ENCODE measurements at regions not wholly inside any gene's neighbourhood (a gene's known extent, or its start where the extent isn't known, plus 50 kb on each side); places are given as distances from the start of the nearest gene placed in this dataset.
A peak's percentile ranks its signal among the peaks of the same experiment; 100 is the strongest.

- Histone ChIP-seq H3K4me1 (ENCODE audit: control insufficient read depth in 2 of 2, insufficient read depth in 2 of 2, low read length in 1 of 2) (no peaks in the 10 kb centered on the region), H3K36me3 (ENCODE audit: control insufficient read depth in 2 of 2, insufficient read depth in 2 of 2, low read length in 1 of 2) (no peaks in the 10 kb centered on the region), H3K27me3 (ENCODE audit: control insufficient read depth in 1 of 2, insufficient read depth in 2 of 2, low read length in 2 of 2) (no peaks in the 10 kb centered on the region), H3K4me3 (ENCODE audit: low read depth in 1 of 2, low read length in 2 of 2) (peak overlapping the region in 1 of 2 donors; percentile 12), H3K9me3 (ENCODE audit: control insufficient read depth in 2 of 2, insufficient read depth in 1 of 2, low read depth in 1 of 2, low read length in 1 of 2) (no peaks in the 10 kb centered on the region), H3K27ac (ENCODE audit: low read depth in 2 of 2, low read length in 1 of 2) (no peak overlapping the region)
- 6 to 9% methylated on average over 4 of the region's 4 CpGs for WGBS, 2 donors
Observed at GRCh38 chr4:20418861-20419451, 167.3 kb downstream of the SLIT2 start.

- Histone ChIP-seq H3K9me3 (ENCODE audit: control insufficient read depth in 2 of 2, insufficient read depth in 1 of 2, low read depth in 1 of 2, low read length in 1 of 2) (no peaks in the 10 kb centered on the region), H3K27ac (ENCODE audit: low read depth in 2 of 2, low read length in 1 of 2) (no peak overlapping the region), H3K36me3 (ENCODE audit: control insufficient read depth in 2 of 2, insufficient read depth in 2 of 2, low read length in 1 of 2) (no peaks in the 10 kb centered on the region), H3K4me1 (ENCODE audit: control insufficient read depth in 2 of 2, insufficient read depth in 2 of 2, low read length in 1 of 2) (no peaks in the 10 kb centered on the region), H3K27me3 (ENCODE audit: control insufficient read depth in 1 of 2, insufficient read depth in 2 of 2, low read length in 2 of 2) (no peaks in the 10 kb centered on the region), H3K4me3 (ENCODE audit: low read depth in 1 of 2, low read length in 2 of 2) (no peak overlapping the region)
- WGBS, 2 donors: 71 to 76% methylated on average over 3 of the region's 3 CpGs
Observed at GRCh38 chr4:20420916-20421602, 169.4 kb downstream of the SLIT2 start.

GRCh38 chr4:20421603-20421985 lies 169.9 kb downstream of the SLIT2 start:
- H3K4me1 ChIP-seq (ENCODE audit: control insufficient read depth in 2 of 2, insufficient read depth in 2 of 2, low read length in 1 of 2): no peaks in the 10 kb centered on the region
- WGBS, 2 donors: 81 to 85% methylated on average over 3 of the region's 3 CpGs

GRCh38 chr4:20422398-20422797 lies 170.7 kb downstream of the SLIT2 start:
- H3K27me3 ChIP-seq (ENCODE audit: control insufficient read depth in 1 of 2, insufficient read depth in 2 of 2, low read length in 2 of 2): no peaks in the 10 kb centered on the region
- 34 to 42% methylated on average over 2 of the region's 2 CpGs for WGBS, 2 donors
- no peaks in the 10 kb centered on the region for H3K4me1 ChIP-seq (ENCODE audit: control insufficient read depth in 2 of 2, insufficient read depth in 2 of 2, low read length in 1 of 2)

More at GRCh38 chr4:20421603-20421985, 169.9 kb downstream of the SLIT2 start:
- Histone ChIP-seq H3K4me3 (ENCODE audit: low read depth in 1 of 2, low read length in 2 of 2) (no peak overlapping the region), H3K36me3 (ENCODE audit: control insufficient read depth in 2 of 2, insufficient read depth in 2 of 2, low read length in 1 of 2) (no peaks in the 10 kb centered on the region), H3K27ac (ENCODE audit: low read depth in 2 of 2, low read length in 1 of 2) (no peak overlapping the region), H3K9me3 (ENCODE audit: control insufficient read depth in 2 of 2, insufficient read depth in 1 of 2, low read depth in 1 of 2, low read length in 1 of 2) (no peaks in the 10 kb centered on the region), H3K27me3 (ENCODE audit: control insufficient read depth in 1 of 2, insufficient read depth in 2 of 2, low read length in 2 of 2) (no peaks in the 10 kb centered on the region)

GRCh38 chr4:20423420-20423819 lies 171.7 kb downstream of the SLIT2 start:
- Histone ChIP-seq H3K4me3 (ENCODE audit: low read depth in 1 of 2, low read length in 2 of 2) (no peak overlapping the region), H3K27ac (ENCODE audit: low read depth in 2 of 2, low read length in 1 of 2) (no peak overlapping the region), H3K27me3 (ENCODE audit: control insufficient read depth in 1 of 2, insufficient read depth in 2 of 2, low read length in 2 of 2) (no peaks in the 10 kb centered on the region), H3K36me3 (ENCODE audit: control insufficient read depth in 2 of 2, insufficient read depth in 2 of 2, low read length in 1 of 2) (no peaks in the 10 kb centered on the region), H3K4me1 (ENCODE audit: control insufficient read depth in 2 of 2, insufficient read depth in 2 of 2, low read length in 1 of 2) (no peaks in the 10 kb centered on the region), H3K9me3 (ENCODE audit: control insufficient read depth in 2 of 2, insufficient read depth in 1 of 2, low read depth in 1 of 2, low read length in 1 of 2) (no peaks in the 10 kb centered on the region)
- WGBS, 2 donors: 91% methylated on average over 3 of the region's 3 CpGs

More at GRCh38 chr4:20422398-20422797, 170.7 kb downstream of the SLIT2 start:
- no peaks in the 10 kb centered on the region for H3K36me3 ChIP-seq (ENCODE audit: control insufficient read depth in 2 of 2, insufficient read depth in 2 of 2, low read length in 1 of 2)
- no peak overlapping the region for H3K27ac ChIP-seq (ENCODE audit: low read depth in 2 of 2, low read length in 1 of 2)
- no peak overlapping the region for H3K4me3 ChIP-seq (ENCODE audit: low read depth in 1 of 2, low read length in 2 of 2)
- no peaks in the 10 kb centered on the region for H3K9me3 ChIP-seq (ENCODE audit: control insufficient read depth in 2 of 2, insufficient read depth in 1 of 2, low read depth in 1 of 2, low read length in 1 of 2)

GRCh38 chr4:20426028-20426427 lies 174.3 kb downstream of the SLIT2 start:
- no peaks in the 10 kb centered on the region for H3K36me3 ChIP-seq (ENCODE audit: control insufficient read depth in 2 of 2, insufficient read depth in 2 of 2, low read length in 1 of 2)
- WGBS, 2 donors: 91% methylated on average over 1 of the region's 1 CpG

GRCh38 chr4:20428436-20429160 lies 176.9 kb downstream of the SLIT2 start:
- no peaks in the 10 kb centered on the region for H3K36me3 ChIP-seq (ENCODE audit: control insufficient read depth in 2 of 2, insufficient read depth in 2 of 2, low read length in 1 of 2)
- H3K27ac ChIP-seq (ENCODE audit: low read depth in 2 of 2, low read length in 1 of 2): no peak overlapping the region
- no peak overlapping the region for H3K4me3 ChIP-seq (ENCODE audit: low read depth in 1 of 2, low read length in 2 of 2)
- H3K4me1 ChIP-seq (ENCODE audit: control insufficient read depth in 2 of 2, insufficient read depth in 2 of 2, low read length in 1 of 2): no peaks in the 10 kb centered on the region
- 76% methylated on average over 8 of the region's 8 CpGs for WGBS, 2 donors
- no peaks in the 10 kb centered on the region for H3K9me3 ChIP-seq (ENCODE audit: control insufficient read depth in 2 of 2, insufficient read depth in 1 of 2, low read depth in 1 of 2, low read length in 1 of 2)
- H3K27me3 ChIP-seq (ENCODE audit: control insufficient read depth in 1 of 2, insufficient read depth in 2 of 2, low read length in 2 of 2): no peaks in the 10 kb centered on the region

More at GRCh38 chr4:20426028-20426427, 174.3 kb downstream of the SLIT2 start:
- Histone ChIP-seq H3K4me1 (ENCODE audit: control insufficient read depth in 2 of 2, insufficient read depth in 2 of 2, low read length in 1 of 2) (no peaks in the 10 kb centered on the region), H3K4me3 (ENCODE audit: low read depth in 1 of 2, low read length in 2 of 2) (no peak overlapping the region), H3K9me3 (ENCODE audit: control insufficient read depth in 2 of 2, insufficient read depth in 1 of 2, low read depth in 1 of 2, low read length in 1 of 2) (no peaks in the 10 kb centered on the region), H3K27me3 (ENCODE audit: control insufficient read depth in 1 of 2, insufficient read depth in 2 of 2, low read length in 2 of 2) (no peaks in the 10 kb centered on the region), H3K27ac (ENCODE audit: low read depth in 2 of 2, low read length in 1 of 2) (no peak overlapping the region)

- WGBS, 2 donors: 72% methylated on average over 5 of the region's 5 CpGs
- H3K27ac ChIP-seq (ENCODE audit: low read depth in 2 of 2, low read length in 1 of 2): no peak overlapping the region
- H3K9me3 ChIP-seq (ENCODE audit: control insufficient read depth in 2 of 2, insufficient read depth in 1 of 2, low read depth in 1 of 2, low read length in 1 of 2): no peaks in the 10 kb centered on the region
- H3K4me3 ChIP-seq (ENCODE audit: low read depth in 1 of 2, low read length in 2 of 2): no peak overlapping the region
- no peaks in the 10 kb centered on the region for H3K4me1 ChIP-seq (ENCODE audit: control insufficient read depth in 2 of 2, insufficient read depth in 2 of 2, low read length in 1 of 2)
- H3K36me3 ChIP-seq (ENCODE audit: control insufficient read depth in 2 of 2, insufficient read depth in 2 of 2, low read length in 1 of 2): no peaks in the 10 kb centered on the region
- no peaks in the 10 kb centered on the region for H3K27me3 ChIP-seq (ENCODE audit: control insufficient read depth in 1 of 2, insufficient read depth in 2 of 2, low read length in 2 of 2)
Observed at GRCh38 chr4:20430259-20430941, 178.7 kb downstream of the SLIT2 start.

GRCh38 chr4:20431543-20431951 lies 179.8 kb downstream of the SLIT2 start:
- H3K36me3 ChIP-seq (ENCODE audit: control insufficient read depth in 2 of 2, insufficient read depth in 2 of 2, low read length in 1 of 2): no peaks in the 10 kb centered on the region
- no peak overlapping the region for H3K27ac ChIP-seq (ENCODE audit: low read depth in 2 of 2, low read length in 1 of 2)
- H3K27me3 ChIP-seq (ENCODE audit: control insufficient read depth in 1 of 2, insufficient read depth in 2 of 2, low read length in 2 of 2): no peaks in the 10 kb centered on the region
- no peak overlapping the region for H3K4me3 ChIP-seq (ENCODE audit: low read depth in 1 of 2, low read length in 2 of 2)
- H3K9me3 ChIP-seq (ENCODE audit: control insufficient read depth in 2 of 2, insufficient read depth in 1 of 2, low read depth in 1 of 2, low read length in 1 of 2): no peaks in the 10 kb centered on the region
- 68 to 75% methylated on average over 6 of the region's 6 CpGs for WGBS, 2 donors
- no peaks in the 10 kb centered on the region for H3K4me1 ChIP-seq (ENCODE audit: control insufficient read depth in 2 of 2, insufficient read depth in 2 of 2, low read length in 1 of 2)
